HG03159 (cell line): ENCODE measurements at regions not wholly inside any gene's neighbourhood (a gene's known extent, or its start where the extent isn't known, plus 50 kb on each side); places are given as distances from the start of the nearest gene placed in this dataset.

Source experiments
- ATAC-seq: cut with Tn5 transposase; IDR thresholded peaks from one replicate; pipeline ENCODE4 v1.9.1; 2021; ENCODE audit warnings: mild to moderate bottlenecking, moderate library complexity; ENCODE audit not compliant: unreplicated experiment

GRCh38 chr18:73966954-73967353 lies 180.7 kb downstream of the FBXO15 start:
- no peak for ATAC-seq

- no peak for ATAC-seq
These were observed 185.4 kb downstream of the FBXO15 start for GRCh38 chr18:73962256-73962655.

GRCh38 chr18:73961804-73962203 lies 185.8 kb downstream of the FBXO15 start:
- no peak for ATAC-seq

DNA sequence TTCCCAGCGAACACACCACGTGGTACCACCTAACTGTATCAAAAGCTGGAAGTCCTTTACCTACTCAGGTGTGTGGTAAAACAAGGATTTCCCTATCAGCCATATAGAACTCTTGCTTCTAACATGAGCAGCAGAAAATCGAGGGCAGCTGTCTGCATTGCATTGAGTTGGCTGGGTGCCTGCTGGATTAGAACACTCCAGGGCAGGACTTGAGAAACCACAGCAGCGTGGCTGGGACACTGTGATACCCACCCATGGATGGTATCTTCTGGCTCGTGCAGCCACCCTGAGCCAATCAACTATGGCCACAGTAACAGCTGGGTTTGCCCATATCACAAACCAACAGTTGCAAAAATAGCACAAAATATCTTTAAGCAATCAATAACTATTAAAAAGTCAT lies 188.3 kb downstream of the FBXO15 start:
- no peak for ATAC-seq

DNA sequence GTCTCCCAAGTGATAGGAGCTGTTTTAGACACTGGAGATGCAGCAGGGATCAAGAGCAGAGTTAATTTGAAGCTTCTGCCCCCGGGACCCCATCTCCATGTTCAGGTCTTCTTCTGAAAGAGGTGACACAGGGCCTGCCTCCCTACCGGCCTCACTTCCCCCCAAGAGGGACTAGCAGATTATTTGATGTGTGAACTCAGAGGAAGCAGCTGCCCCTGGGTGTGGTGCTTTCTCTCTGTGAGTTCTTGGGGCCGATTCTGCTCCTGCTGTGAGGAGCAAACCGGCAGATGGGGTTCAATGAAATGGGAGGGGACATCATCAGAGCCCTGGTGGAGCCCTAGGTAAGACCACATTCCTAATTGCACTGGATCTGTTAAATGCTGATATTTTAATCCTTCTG lies 193.4 kb downstream of the FBXO15 start:
- ATAC-seq: no peak

- ATAC-seq: no peak
These were observed 195.2 kb downstream of the FBXO15 start for GRCh38 chr18:73952296-73952946.

GRCh38 chr18:73950116-73950700 lies 197.4 kb downstream of the FBXO15 start:
- no peak for ATAC-seq

DNA sequence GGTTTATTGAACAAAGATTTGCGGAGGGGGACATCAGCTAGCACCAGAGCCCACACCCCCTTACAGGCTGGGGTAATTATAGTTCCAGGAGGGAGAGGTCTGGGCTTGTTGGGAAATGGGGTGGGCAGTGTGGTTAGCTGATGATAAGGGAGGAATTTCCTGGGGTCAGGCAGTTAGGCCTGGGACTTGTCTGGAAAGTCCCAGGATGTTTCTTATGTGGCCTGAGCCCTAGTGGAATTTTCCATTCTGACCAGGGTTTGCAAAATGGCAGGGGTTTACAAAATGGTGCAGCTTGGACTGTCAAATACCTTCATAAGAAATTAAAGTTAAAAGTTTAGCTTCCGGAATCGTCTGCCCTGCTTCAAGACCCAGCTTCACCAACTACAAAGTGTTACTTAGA lies 199.1 kb downstream of the FBXO15 start:
- ATAC-seq: no peak

DNA sequence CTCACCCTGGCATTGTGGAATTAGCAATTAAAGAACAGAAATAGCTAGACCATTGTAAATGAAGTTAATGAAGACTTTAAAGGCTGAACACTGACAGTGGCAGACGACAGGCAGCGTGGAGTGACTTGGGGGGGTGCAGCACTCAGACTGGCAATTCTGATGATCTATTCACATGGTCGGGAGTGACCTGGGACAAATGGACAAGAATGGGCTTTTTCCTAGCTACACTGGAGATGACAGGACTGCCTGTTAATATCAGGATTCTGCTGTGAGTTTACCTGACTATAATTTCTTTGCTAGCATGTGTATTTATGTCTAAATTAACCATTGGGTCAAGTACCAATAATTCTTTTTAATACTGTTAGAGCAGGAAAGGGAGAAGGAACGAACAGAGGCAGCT lies 199.6 kb downstream of the FBXO15 start:
- no peak for ATAC-seq

DNA sequence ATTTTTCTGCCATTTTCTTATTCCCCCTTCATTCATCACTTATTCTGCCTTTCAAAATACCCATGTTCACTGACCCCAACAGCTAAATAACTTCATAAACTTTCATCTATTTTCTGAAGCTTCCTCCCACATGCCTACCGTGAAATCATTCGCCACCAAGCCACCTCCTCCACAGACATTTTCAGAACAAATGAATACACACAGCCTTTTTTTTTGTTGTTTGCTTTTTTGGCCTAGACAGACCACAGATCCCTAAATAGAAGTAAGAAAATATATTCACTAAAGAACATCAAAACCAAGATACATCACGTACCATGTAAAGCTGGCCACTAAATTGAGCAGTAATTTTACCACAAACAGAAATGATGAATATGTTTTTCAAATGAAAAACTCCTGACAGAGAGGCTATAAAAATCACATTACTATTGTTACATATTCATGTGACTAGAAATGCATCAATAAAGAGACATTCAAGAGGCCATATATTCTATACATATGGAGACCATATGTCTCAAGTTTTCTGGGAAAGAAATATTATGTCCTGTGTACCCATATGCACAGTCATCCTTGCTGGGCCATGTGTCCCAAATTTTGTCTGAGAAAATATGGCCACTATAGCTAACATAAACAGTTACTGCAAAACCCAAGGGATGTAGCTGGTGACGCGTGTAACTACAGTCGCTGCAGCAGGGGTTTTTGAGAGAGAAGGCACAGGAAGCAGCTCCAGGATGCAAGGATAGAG lies 200.3 kb downstream of the FBXO15 start:
- no peak for ATAC-seq

- ATAC-seq: no peak
These were observed 202.4 kb downstream of the FBXO15 start for GRCh38 chr18:73945130-73945792.

DNA sequence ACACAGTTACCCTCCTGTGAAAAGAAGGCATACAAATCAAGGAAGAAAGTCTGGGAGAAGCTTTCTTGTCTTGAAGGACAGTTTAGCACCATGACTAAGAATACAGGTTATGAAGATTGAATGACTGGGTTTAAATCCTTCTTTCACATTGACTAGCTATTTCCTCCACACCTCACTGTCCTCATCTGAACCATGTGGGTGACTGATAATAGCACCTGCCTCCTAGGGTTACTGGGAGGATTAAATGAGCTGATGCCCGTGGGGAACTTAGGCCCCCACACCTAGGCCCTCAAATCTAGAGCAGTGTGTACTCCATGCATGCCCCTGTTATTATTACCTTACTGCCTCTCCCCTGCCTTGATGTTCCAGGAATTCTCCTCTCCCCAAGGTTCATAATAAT lies 202.9 kb downstream of the FBXO15 start:
- no peak for ATAC-seq

- ATAC-seq: no peak
These were observed 203.9 kb downstream of the FBXO15 start for GRCh38 chr18:73943763-73944162.

DNA sequence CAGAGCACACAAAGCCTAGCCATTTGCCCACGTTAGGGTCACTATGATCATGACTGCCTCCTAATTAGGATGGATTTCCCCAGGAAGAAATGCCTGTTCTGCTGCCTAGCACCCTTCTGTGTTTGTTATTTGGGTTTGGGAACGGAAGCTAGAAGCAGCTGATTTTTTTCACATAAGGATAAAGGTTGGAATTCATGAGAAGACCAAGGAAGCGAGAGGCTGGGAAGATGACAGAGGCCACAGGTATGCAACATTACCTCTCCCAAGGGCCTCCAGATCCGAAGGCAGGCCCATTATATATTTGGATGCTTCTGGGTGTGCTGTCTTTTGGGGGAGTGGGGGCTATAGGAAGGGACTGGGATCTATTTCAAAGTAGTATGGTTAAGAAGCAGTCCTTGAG lies 204.7 kb downstream of the FBXO15 start:
- no peak for ATAC-seq

- ATAC-seq: no peak
These were observed 205.5 kb downstream of the FBXO15 start for GRCh38 chr18:73942081-73942625.

DNA sequence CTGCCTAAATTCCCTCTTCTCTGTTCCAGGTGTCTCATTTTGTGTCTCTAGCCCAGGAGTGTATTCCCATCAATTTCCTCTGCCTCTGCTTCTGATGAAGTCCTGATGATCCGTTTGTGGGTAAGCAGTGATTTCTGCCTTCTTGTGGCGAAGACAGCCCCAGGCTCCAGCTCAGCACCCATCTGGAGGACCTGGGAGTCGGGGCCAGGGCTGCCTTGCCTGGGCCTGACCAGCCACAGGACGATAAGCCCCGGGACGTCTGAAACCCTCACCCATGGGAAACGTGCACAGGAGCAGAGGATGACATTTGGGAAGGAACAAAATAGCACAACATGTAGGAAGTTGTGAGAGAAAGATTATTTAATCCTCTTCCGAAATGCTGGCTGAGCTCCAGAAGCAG lies 206.9 kb downstream of the FBXO15 start:
- ATAC-seq: no peak

GRCh38 chr18:73939391-73939790 lies 208.2 kb downstream of the FBXO15 start:
- no peak for ATAC-seq

GRCh38 chr18:73933685-73934084 lies 213.9 kb downstream of the FBXO15 start:
- no peak for ATAC-seq

DNA sequence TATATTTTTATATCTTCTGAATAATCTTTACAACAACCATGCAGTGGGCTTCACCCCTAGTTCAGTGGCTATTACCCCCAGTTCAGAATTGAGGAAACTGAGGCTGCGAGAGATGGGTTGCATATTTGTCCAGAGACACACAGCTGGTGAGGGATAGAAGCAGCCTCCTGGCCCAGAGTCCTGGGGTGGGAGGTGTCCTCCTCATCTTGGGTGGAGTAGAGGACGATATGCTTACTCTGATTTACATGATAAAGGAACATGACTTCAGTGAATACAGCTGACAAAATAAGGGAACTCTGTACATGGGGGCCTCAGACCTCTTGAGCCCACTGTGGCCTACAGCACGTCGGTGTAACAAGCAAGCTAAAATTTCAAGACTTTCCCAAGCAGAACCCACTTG lies 214.7 kb downstream of the FBXO15 start:
- ATAC-seq: no peak

GRCh38 chr18:73927496-73927895 lies 220.1 kb downstream of the FBXO15 start:
- no peak for ATAC-seq

DNA sequence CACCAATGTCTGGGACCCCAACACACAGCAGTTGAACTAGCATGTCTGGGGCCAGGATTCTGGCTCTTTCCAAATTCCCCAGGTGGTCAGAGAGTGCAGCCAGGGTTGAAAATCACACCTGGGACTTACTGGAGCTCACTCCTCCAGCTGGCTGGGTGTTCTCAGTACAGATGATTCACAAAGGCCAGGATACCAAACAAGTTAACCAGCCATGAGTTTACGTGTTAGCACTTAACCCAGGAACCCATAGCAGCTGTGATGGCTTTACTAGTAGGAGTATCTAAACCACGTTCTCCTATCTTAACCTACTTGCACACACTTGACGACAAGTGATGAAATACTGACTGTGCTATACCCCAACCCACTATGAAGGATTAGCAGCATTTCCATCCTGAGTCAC lies 222.8 kb downstream of the FBXO15 start:
- no peak for ATAC-seq

GRCh38 chr18:73924307-73924706 lies 223.3 kb downstream of the FBXO15 start:
- ATAC-seq: no peak
